Heart left ventricle (tissue), 16 donors: ENCODE measurements at regions not wholly inside any gene's neighbourhood (a gene's known extent, or its start where the extent isn't known, plus 50 kb on each side); places are given as distances from the start of the nearest gene placed in this dataset.

Source experiments
- ATAC-seq, 4 donors: fragments of 200-7000 bp; cut with Tn5 transposase; one replicate each; pipeline ENCODE4 v1.9.1; 2020 to 2022; ENCODE audit warnings: moderate library complexity in 4 of 4, mild to moderate bottlenecking in 3 of 4, moderate number of reproducible peaks in 1 of 4
- DNase-seq, 5 donors: peaks; one replicate each; pipeline ENCODE4 v3.0.0-alpha.2; 2020
- H3K27ac ChIP-seq, 12 donors: fragments of 200-600 bp; sonication (generic) in 4 of 12; one replicate each; pipeline versions ENCODE4 v1.5.0 to v1.8.0; 2016 to 2022; ENCODE audit warnings: mild to moderate bottlenecking in 2 of 12
- H3K27me3 ChIP-seq, 9 donors: fragments of 200-600 bp; sonication (generic) in 2 of 9; one replicate each; pipeline versions ENCODE4 v1.5.1 to v1.8.0; 2016 to 2022; ENCODE audit warnings: mild to moderate bottlenecking in 3 of 9
- H3K36me3 ChIP-seq, 9 donors: fragments of 200-600 bp; sonication (generic) in 2 of 9; one replicate each; pipeline versions ENCODE4 v1.5.0 to v1.8.0; 2018 to 2022; ENCODE audit warnings: mild to moderate bottlenecking in 2 of 9
- H3K4me1 ChIP-seq, 12 donors: fragments of 200-600 bp; sonication (generic) in 4 of 12; one replicate each; pipeline versions ENCODE4 v1.5.0 to v1.8.0; 2016 to 2022; ENCODE audit warnings: mild to moderate bottlenecking in 3 of 12
- H3K4me3 ChIP-seq, 12 donors: fragments of 200-600 bp; sonication (generic) in 4 of 12; one replicate each; pipeline versions ENCODE4 v1.5.0 to v1.8.0; 2017 to 2022; ENCODE audit warnings: mild to moderate bottlenecking in 9 of 12, moderate library complexity in 4 of 12
- H3K9me3 ChIP-seq, 12 donors: fragments of 200-600 bp; sonication (generic) in 4 of 12; one replicate each; pipeline versions ENCODE4 v1.5.0 to v1.8.0; 2016 to 2022; ENCODE audit warnings: mild to moderate bottlenecking in 1 of 12
- CTCF ChIP-seq, 12 donors: fragments of 200-600 bp; sonication (generic) in 4 of 12; IDR thresholded peaks; one replicate each; pipeline versions ENCODE4 v1.5.0 to v1.8.0; 2018 to 2022; ENCODE audit warnings: antibody characterized with exemption in 12 of 12, mild to moderate bottlenecking in 5 of 12
- POLR2A ChIP-seq, 2 donors: fragments of 450-650 bp; IDR thresholded peaks; one replicate each; pipeline ENCODE4 v1.6.1; 2017; ENCODE audit warnings: antibody characterized with exemption in 2 of 2, mild to moderate bottlenecking in 2 of 2, moderate library complexity in 2 of 2
- WGBS, 4 donors: extraction: QIAGEN DNeasy Blood & Tissue Kit in 2 of 4; methylation state at CpG; one replicate each; pipeline versions ENCODE4 v1.1.5 to v1.1.7; 2013 to 2018; 5-methylcytosine and 5-hydroxymethylcytosine counted together
- intact Hi-C, 10 donors: fragments of 100-400 bp; cut with DNase I; formaldehyde crosslinking; loops; one replicate each; pipeline versions ENCODE4 v1.11.1 to v1.14.2; 2022
- donor health status: ischemic (EF 13 %, LVEDD 7.1; RV severe dilation, severe dysfunction).
- donor health status: healthy with polysubstance abuse.
- donor health status: DM: no; HTN: yes; CAD: no.
- donor health status: DM: no; HTN: no; CAD: no.
- donor health status: ischemic (EF 25% LVEDD 6.9; RV normal size, moderate dysfunction).
- donor health status: ischemic (EF 25% LVEDD 5.7; RV mildly dilated, moderate dysfunction).
- donor health status: healthy.
- donor health status: DM: yes; HTN: yes; CAD: no.
- donor health status: ischemic (EF 35%, LVEDD 5.7; RV mildly dilated, moderate dysfunction).
- donor health status: nonischemic (EF 11% LVEDD 7.7; RV severe dilation, severe dysfunction).
- donor health status: DM: yes; HTN: yes; CAD: no.
- donor health status: PGD.
- donor health status: ischemic (EF 29% LVEDD 5.4; RV normal size, mild dysfunction).
- donor health status: nonischemic (EF 23%, LVEDD 6.1; RV moderate dilation, normal function).

GRCh38 chr6:114569669-114570068 is 226.8 kb upstream of the HS3ST5 start:
- H3K4me3 ChIP-seq: no peak overlapping the region
- no peak overlapping the region for H3K27ac ChIP-seq
- H3K9me3 ChIP-seq: peaks cover 0 to 3% (median 0%) of the 10 kb centered on the region in 12 donors
- H3K27me3 ChIP-seq: no peaks in the 10 kb centered on the region
- H3K4me1 ChIP-seq: no peaks in the 10 kb centered on the region
- ATAC-seq (no peak), DNase-seq (no peak)
- no peak for TF ChIP-seq POLR2A (IDR thresholded peaks at IDR 0.05)
- no peak for TF ChIP-seq CTCF (IDR thresholded peaks at IDR 0.05)
- intact Hi-C loops: no loop called here
- H3K36me3 ChIP-seq: no peaks in the 10 kb centered on the region
- 73 to 81% (median 77%) methylated on average over 3 of the region's 3 CpGs for WGBS, 4 donors

GRCh38 chr6:114564302-114564933 is 221.6 kb upstream of the HS3ST5 start:
- WGBS, 4 donors: 77 to 82% (median 80%) methylated on average over 9 of the region's 9 CpGs
- Histone ChIP-seq H3K27ac (no peak overlapping the region), H3K9me3 (peaks cover 0 to 12% (median 3%) of the 10 kb centered on the region in 12 donors), H3K4me1 (no peaks in the 10 kb centered on the region), H3K4me3 (no peak overlapping the region), H3K27me3 (no peaks in the 10 kb centered on the region), H3K36me3 (no peaks in the 10 kb centered on the region)
- DNase-seq (no peak), ATAC-seq (no peak)
- TF ChIP-seq CTCF (IDR thresholded peaks at IDR 0.05): no peak
- TF ChIP-seq POLR2A (IDR thresholded peaks at IDR 0.05): no peak
- intact Hi-C loops: no loop called here

- no peaks in the 10 kb centered on the region for H3K27me3 ChIP-seq
- ATAC-seq: no peak
- no peak for DNase-seq
- H3K9me3 ChIP-seq: peaks cover 0 to 17% (median 2%) of the 10 kb centered on the region in 12 donors
- H3K27ac ChIP-seq: no peak overlapping the region
- no peaks in the 10 kb centered on the region for H3K36me3 ChIP-seq
- no peak overlapping the region for H3K4me3 ChIP-seq
- WGBS, 4 donors: 22 to 51% (median 31%) methylated on average over 1 of the region's 1 CpG
- no peaks in the 10 kb centered on the region for H3K4me1 ChIP-seq
- TF ChIP-seq CTCF (IDR thresholded peaks at IDR 0.05) (no peak), POLR2A (IDR thresholded peaks at IDR 0.05) (no peak)
- intact Hi-C loops: no loop called here
These were observed 216.6 kb upstream of the HS3ST5 start for GRCh38 chr6:114559419-114559818.

DNA sequence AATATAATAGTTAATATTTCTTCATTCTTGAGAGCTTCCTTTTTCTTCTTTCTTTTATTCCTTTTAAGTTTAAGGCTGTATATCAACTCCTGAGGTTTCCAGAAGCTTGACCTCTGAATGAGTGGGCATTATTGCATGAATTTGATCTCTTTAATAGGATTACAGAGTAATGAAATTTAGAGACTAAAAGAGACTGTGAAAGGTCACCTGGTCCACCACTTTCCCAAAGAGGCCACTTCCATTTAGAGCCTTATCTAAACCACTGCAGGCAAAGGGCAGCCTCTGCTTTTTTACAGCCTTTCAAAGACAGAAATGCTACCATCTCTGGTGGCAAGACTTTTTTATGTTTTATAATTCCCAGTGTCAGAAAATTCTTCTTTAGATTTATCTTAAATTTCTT is 215.3 kb upstream of the HS3ST5 start:
- no peak overlapping the region for H3K27ac ChIP-seq
- ATAC-seq: no peak
- no peak overlapping the region for H3K4me3 ChIP-seq
- intact Hi-C loops: no loop called here
- H3K27me3 ChIP-seq: no peaks in the 10 kb centered on the region
- no peaks in the 10 kb centered on the region for H3K4me1 ChIP-seq
- no peaks in the 10 kb centered on the region for H3K36me3 ChIP-seq
- TF ChIP-seq POLR2A (IDR thresholded peaks at IDR 0.05) (no peak), CTCF (IDR thresholded peaks at IDR 0.05) (no peak)
- H3K9me3 ChIP-seq: peaks cover 0 to 11% (median 0%) of the 10 kb centered on the region in 12 donors
- DNase-seq: no peak
